HEK293 (cell line): ENCODE measurements at regions not wholly inside any gene's neighbourhood (a gene's known extent, or its start where the extent isn't known, plus 50 kb on each side); places are given as distances from the start of the nearest gene placed in this dataset.

Source experiments
- CTCF ChIA-PET: fragments of 350-600 bp; formaldehyde crosslinking; extraction: SDS; loops from one replicate; lab custom pipeline; 2021; ENCODE audit warnings: antibody characterized with exemption; lab: Yijun Ruan, JAX
- POLR2A ChIA-PET: fragments of 300-600 bp; formaldehyde crosslinking; extraction: SDS; loops from one replicate; lab custom pipeline; 2020; ENCODE audit warnings: antibody characterized with exemption, inconsistent platforms; lab: Yijun Ruan, JAX
- H3K27ac ChIP-seq: fragments of 200-500 bp; sonication (Bioruptor generic); 2 replicates; pipeline ENCODE4 v1.5.1; 2014; ENCODE audit warnings: low read depth, low read length, control low read depth, inconsistent platforms; ENCODE audit errors: extremely low read depth
- H3K36me3 ChIP-seq, 2 experiments: fragments of 200-500 bp in 1 of 2; sonication (Bioruptor generic) in 1 of 2; 1 replicate in 1 of 2; 2 replicates in 1 of 2; pipeline ENCODE4 v1.5.1; 2014 to 2017; ENCODE audit warnings: inconsistent platforms in 2 of 2, low read length in 2 of 2; ENCODE audit not compliant: control insufficient read depth in 2 of 2, insufficient read depth in 1 of 2
- H3K4me1 ChIP-seq: fragments of 200-500 bp; sonication (Bioruptor generic); 2 replicates; pipeline ENCODE4 v1.5.1; 2014; ENCODE audit warnings: mild to moderate bottlenecking, low read length, inconsistent platforms; ENCODE audit not compliant: control insufficient read depth, insufficient read depth
- H3K4me3 ChIP-seq: 2 replicates; pipeline ENCODE4 v1.5.1; 2011; ENCODE audit warnings: low read depth, mild to moderate bottlenecking, control low read depth, low read length, moderate library complexity
- H3K9me3 ChIP-seq: fragments of 200-500 bp; sonication (Bioruptor generic); 2 replicates; pipeline ENCODE4 v1.5.1; 2014; ENCODE audit warnings: low read depth, low read length, inconsistent platforms; ENCODE audit not compliant: control insufficient read depth, insufficient read depth
- FEZF1 ChIP-seq: fragments of 450-650 bp; formaldehyde crosslinking; IDR thresholded peaks from 2 replicates; pipeline ENCODE4 v1.5.1; 2016; ENCODE audit warnings: missing biosample characterization, missing genetic modification characterization
- GLIS2 ChIP-seq: fragments of 450-650 bp; formaldehyde crosslinking; IDR thresholded peaks from 2 replicates; pipeline ENCODE4 v1.5.1; 2016; ENCODE audit warnings: missing biosample characterization, missing genetic modification characterization
- HOXC10 ChIP-seq: sonication (generic); formaldehyde crosslinking; IDR thresholded peaks from 2 replicates; pipeline ENCODE4 v1.8.1; 2023; ENCODE audit warnings: mild to moderate bottlenecking, missing genetic modification reagents
- PRDM6 ChIP-seq: fragments of 450-650 bp; formaldehyde crosslinking; IDR thresholded peaks from 2 replicates; pipeline ENCODE4 v1.5.1; 2017; ENCODE audit warnings: missing biosample characterization, missing genetic modification characterization
- TSHZ1 ChIP-seq: fragments of 450-650 bp; formaldehyde crosslinking; IDR thresholded peaks from 2 replicates; pipeline ENCODE4 v1.5.1; 2016; ENCODE audit warnings: missing biosample characterization, missing genetic modification characterization, borderline replicate concordance
- YY2 ChIP-seq: fragments of 450-650 bp; formaldehyde crosslinking; IDR thresholded peaks from 2 replicates; pipeline ENCODE4 v1.5.1; 2016; ENCODE audit warnings: missing biosample characterization, missing genetic modification characterization
- ZBTB21 ChIP-seq: fragments of 450-650 bp; formaldehyde crosslinking; IDR thresholded peaks from 2 replicates; pipeline ENCODE4 v1.5.1; 2017; ENCODE audit warnings: missing biosample characterization, missing genetic modification characterization
- ZBTB49 ChIP-seq: fragments of 450-650 bp; formaldehyde crosslinking; IDR thresholded peaks from 2 replicates; pipeline ENCODE4 v1.5.1; 2016; ENCODE audit warnings: missing biosample characterization, missing genetic modification characterization, low read depth
- ZFP69B ChIP-seq: fragments of 450-650 bp; formaldehyde crosslinking; IDR thresholded peaks from 2 replicates; pipeline ENCODE4 v1.5.1; 2016; ENCODE audit warnings: missing biosample characterization, missing genetic modification characterization
- ZNF121 ChIP-seq: fragments of 450-650 bp; formaldehyde crosslinking; IDR thresholded peaks from 2 replicates; pipeline ENCODE4 v1.5.1; 2016; ENCODE audit warnings: missing biosample characterization, missing genetic modification characterization
- ZNF223 ChIP-seq: fragments of 450-650 bp; formaldehyde crosslinking; IDR thresholded peaks from 2 replicates; pipeline ENCODE4 v1.5.1; 2016; ENCODE audit warnings: missing biosample characterization, missing genetic modification characterization
- ZNF416 ChIP-seq: fragments of 450-650 bp; formaldehyde crosslinking; IDR thresholded peaks from 2 replicates; pipeline ENCODE4 v1.5.1; 2016; ENCODE audit warnings: missing biosample characterization, missing genetic modification characterization
- ZNF426 ChIP-seq: fragments of 450-650 bp; formaldehyde crosslinking; IDR thresholded peaks from 2 replicates; pipeline ENCODE4 v1.5.1; 2017; ENCODE audit warnings: missing biosample characterization, missing genetic modification characterization, mild to moderate bottlenecking, inconsistent platforms, moderate library complexity
- ZNF449 ChIP-seq: fragments of 450-650 bp; formaldehyde crosslinking; IDR thresholded peaks from 2 replicates; pipeline ENCODE4 v1.5.1; 2017; ENCODE audit warnings: missing biosample characterization, mild to moderate bottlenecking, missing genetic modification characterization, moderate library complexity
- ZNF48 ChIP-seq: fragments of 450-650 bp; formaldehyde crosslinking; IDR thresholded peaks from 2 replicates; pipeline ENCODE4 v1.5.1; 2016; ENCODE audit warnings: missing biosample characterization, missing genetic modification characterization
- ZNF510 ChIP-seq: fragments of 450-650 bp; formaldehyde crosslinking; IDR thresholded peaks from 2 replicates; pipeline ENCODE4 v1.5.1; 2018; ENCODE audit warnings: mild to moderate bottlenecking, missing genetic modification characterization, missing biosample characterization; ENCODE audit not compliant: insufficient replicate concordance
- ZNF548 ChIP-seq: fragments of 450-650 bp; formaldehyde crosslinking; IDR thresholded peaks from 2 replicates; pipeline ENCODE4 v1.5.1; 2016; ENCODE audit warnings: missing biosample characterization, missing genetic modification characterization
- ZNF549 ChIP-seq: fragments of 450-650 bp; IDR thresholded peaks from 2 replicates; pipeline ENCODE4 v1.5.1; 2018; ENCODE audit warnings: missing biosample characterization, missing genetic modification characterization, mild to moderate bottlenecking, inconsistent platforms, moderate library complexity
- ZNF701 ChIP-seq: fragments of 450-650 bp; formaldehyde crosslinking; IDR thresholded peaks from 2 replicates; pipeline ENCODE4 v1.5.1; 2016; ENCODE audit warnings: missing biosample characterization, missing genetic modification characterization
- ZNF843 ChIP-seq: fragments of 450-650 bp; formaldehyde crosslinking; IDR thresholded peaks from 2 replicates; pipeline ENCODE4 v1.5.1; 2016; ENCODE audit warnings: missing biosample characterization, missing genetic modification characterization
- ZXDB ChIP-seq: fragments of 450-650 bp; formaldehyde crosslinking; IDR thresholded peaks from 2 replicates; pipeline ENCODE4 v1.5.1; 2016; ENCODE audit warnings: missing biosample characterization, missing genetic modification characterization

- TF ChIP-seq PRDM6 (tag by site-specific recombination): no peak
- TF ChIP-seq, all 188 proteins: peak for 0
These were observed 87.0 kb downstream of the DPPA2 start (continued) for GRCh38 chr3:109229174-109229847.

- POLR2A ChIA-PET: no interaction called here
These were observed 82.0 kb downstream of the DPPA2 start for GRCh38 chr3:109234300-109234699.

DNA sequence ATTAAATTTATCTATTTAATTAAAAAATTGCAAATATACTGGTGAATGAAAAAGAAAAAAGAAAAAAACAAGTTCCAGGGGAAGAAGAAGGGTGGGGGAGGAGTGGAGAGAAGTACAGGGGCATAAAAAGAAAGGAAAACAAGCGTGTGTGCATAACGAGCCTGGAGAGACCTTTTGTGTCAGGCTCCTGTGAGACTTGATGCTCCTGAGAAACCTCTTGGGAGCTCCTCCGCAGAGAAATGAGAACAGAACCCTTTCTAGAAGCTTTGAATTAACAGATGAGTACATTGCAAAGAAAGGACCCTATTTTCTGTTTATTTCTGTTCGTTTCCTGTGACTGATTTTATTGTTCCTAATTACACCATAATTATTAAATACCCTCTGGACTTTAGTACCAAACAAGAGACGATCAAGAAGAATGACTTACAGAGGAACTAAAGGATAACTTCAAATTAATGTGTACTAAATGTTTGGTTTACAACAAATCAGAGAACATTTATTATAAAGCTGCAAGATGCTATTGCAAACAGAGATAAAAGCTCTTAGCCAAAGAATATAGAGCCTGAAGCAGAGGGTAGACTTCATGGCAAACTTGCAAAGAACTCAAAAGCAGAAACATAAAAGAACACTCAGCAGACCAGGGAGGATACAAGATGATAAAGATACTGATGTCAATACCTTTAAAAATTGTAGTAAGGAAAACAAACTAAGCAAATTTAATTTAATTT is 74.7 kb downstream of the DPPA2 start:
- Histone ChIP-seq H3K4me1 (no peaks in the 10 kb centered on the region), H3K4me3 (no peak overlapping the region), H3K9me3 (no peaks in the 10 kb centered on the region), H3K27ac (no peak overlapping the region), H3K36me3 (no peaks in the 10 kb centered on the region)
- ChIA-PET CTCF (no interaction called here), POLR2A (no interaction called here)
- no peak for TF ChIP-seq GLIS2
- TF ChIP-seq YY2: no peak
- no peak for TF ChIP-seq ZNF843 (tag by site-specific recombination)
- TF ChIP-seq ZNF121: no peak
- no peak for TF ChIP-seq ZNF223 (tag by site-specific recombination)
- TF ChIP-seq HOXC10 (CRISPR knock-in tag): no peak
- TF ChIP-seq ZBTB21 (tag by site-specific recombination): no peak
- TF ChIP-seq ZNF48 (tag by site-specific recombination): no peak

More at GRCh38 chr3:109234300-109234699, 82.0 kb downstream of the DPPA2 start:
- no peaks in the 10 kb centered on the region for H3K4me1 ChIP-seq
- H3K9me3 ChIP-seq: no peaks in the 10 kb centered on the region
- H3K36me3 ChIP-seq: no peaks in the 10 kb centered on the region
- H3K4me3 ChIP-seq: no peak overlapping the region
- CTCF ChIA-PET: no interaction called here
- H3K27ac ChIP-seq: no peak overlapping the region
- no peak for TF ChIP-seq ZNF548 (tag by site-specific recombination)

DNA sequence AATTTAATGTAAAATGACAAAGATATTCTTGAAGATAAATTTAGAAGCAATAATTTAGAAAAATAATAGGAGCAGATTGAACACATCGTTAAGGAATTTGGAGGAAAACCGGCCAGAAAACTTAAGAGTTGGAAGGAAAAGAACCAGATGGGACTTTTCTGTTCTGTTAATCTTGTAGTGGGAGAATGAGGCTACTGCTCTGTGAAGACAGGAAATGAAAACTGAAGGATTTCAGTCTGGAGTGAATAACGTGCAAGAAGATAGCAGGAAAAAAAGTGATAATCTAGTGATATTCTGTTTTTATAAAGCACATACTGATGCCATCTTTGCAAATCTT is 74.2 kb downstream of the DPPA2 start:
- H3K4me3 ChIP-seq: no peak overlapping the region
- H3K27ac ChIP-seq: no peak overlapping the region
- CTCF ChIA-PET: interaction anchor here (0.8 kb wide), 1 partner anchor 665 kb away, joined by 3 read pairs; no protein-coding TSS in a partner anchor
- no peaks in the 10 kb centered on the region for H3K9me3 ChIP-seq
- no peaks in the 10 kb centered on the region for H3K4me1 ChIP-seq
- POLR2A ChIA-PET: no interaction called here
- H3K36me3 ChIP-seq: no peaks in the 10 kb centered on the region
- TF ChIP-seq ZNF549 (tag by site-specific recombination): no peak
- TF ChIP-seq ZNF426 (tag by site-specific recombination): no peak
- TF ChIP-seq ZNF416 (tag by site-specific recombination): no peak
- no peak for TF ChIP-seq TSHZ1 (tag by site-specific recombination)
- no peak for TF ChIP-seq ZBTB49 (tag by site-specific recombination)
- no peak for TF ChIP-seq ZNF701 (tag by site-specific recombination)
- TF ChIP-seq ZFP69B: no peak
- TF ChIP-seq ZNF449: no peak
- no peak for TF ChIP-seq FEZF1 (tag by site-specific recombination)
- TF ChIP-seq ZXDB (tag by site-specific recombination): no peak
- no peak for TF ChIP-seq ZNF510 (tag by site-specific recombination)
